ENCODE measurements at regions not wholly inside any gene's neighbourhood (a gene's known extent, or its start where the extent isn't known, plus 50 kb on each side); places are given as distances from the start of the nearest gene placed in this dataset.

- no peak for TF ChIP-seq CTCF (IDR thresholded peaks at IDR 0.05; ENCODE audit: insufficient read depth, low read length, missing control alignments)
- no peak overlapping the region for H3K4me3 ChIP-seq (ENCODE audit: low read depth, low read length)
- POLR2A ChIA-PET, result no interaction called here
- CTCF ChIA-PET, result no interaction called here
- DNase-seq (ENCODE audit: low read depth, low spot score), result no peak
Observed at GRCh38 chr11:122310766-122311165, 194.8 kb upstream of the BLID start.

- POLR2A ChIA-PET, result no interaction called here
- DNase-seq (ENCODE audit: low read depth, low spot score), result no peak
- CTCF ChIA-PET, result no interaction called here
- no peak for TF ChIP-seq CTCF (IDR thresholded peaks at IDR 0.05; ENCODE audit: insufficient read depth, low read length, missing control alignments)
- H3K4me3 ChIP-seq (ENCODE audit: low read depth, low read length), result no peak overlapping the region
Observed at GRCh38 chr11:122309262-122309925, 193.4 kb upstream of the BLID start.

GRCh38 chr11:122308226-122308625, 192.2 kb upstream of the BLID start:
- no peak overlapping the region for H3K4me3 ChIP-seq (ENCODE audit: low read depth, low read length)
- POLR2A ChIA-PET, result no interaction called here
- CTCF ChIA-PET, result no interaction called here
- no peak for DNase-seq (ENCODE audit: low read depth, low spot score)
- no peak for TF ChIP-seq CTCF (IDR thresholded peaks at IDR 0.05; ENCODE audit: insufficient read depth, low read length, missing control alignments)

GRCh38 chr11:122307476-122308035, 191.5 kb upstream of the BLID start:
- no peak for TF ChIP-seq CTCF (IDR thresholded peaks at IDR 0.05; ENCODE audit: insufficient read depth, low read length, missing control alignments)
- CTCF ChIA-PET, result no interaction called here
- POLR2A ChIA-PET, result no interaction called here
- H3K4me3 ChIP-seq (ENCODE audit: low read depth, low read length), result no peak overlapping the region
- no peak for DNase-seq (ENCODE audit: low read depth, low spot score)

GRCh38 chr11:122306831-122307391, 190.9 kb upstream of the BLID start:
- ChIA-PET POLR2A (no interaction called here), CTCF (no interaction called here)
- DNase-seq (ENCODE audit: low read depth, low spot score), result no peak
- H3K4me3 ChIP-seq (ENCODE audit: low read depth, low read length), result no peak overlapping the region
- no peak for TF ChIP-seq CTCF (IDR thresholded peaks at IDR 0.05; ENCODE audit: insufficient read depth, low read length, missing control alignments)

GRCh38 chr11:122305426-122306320, 189.7 kb upstream of the BLID start:
- no peak for DNase-seq (ENCODE audit: low read depth, low spot score)
- no peak overlapping the region for H3K4me3 ChIP-seq (ENCODE audit: low read depth, low read length)
- POLR2A ChIA-PET, result no interaction called here
- CTCF ChIA-PET, result no interaction called here
- TF ChIP-seq CTCF (IDR thresholded peaks at IDR 0.05; ENCODE audit: insufficient read depth, low read length, missing control alignments), result no peak

All from AG04449 (cell line).